ENCODE measurements at regions not wholly inside any gene's neighbourhood (a gene's known extent, or its start where the extent isn't known, plus 50 kb on each side); places are given as distances from the start of the nearest gene placed in this dataset.

- H3K4me1 ChIP-seq (ENCODE audit: control insufficient read depth, insufficient read depth, low read length) = 0 out of 2 replicates have a peak, but pooled peaks cover 4% of the 10 kb centered on the region
- no peaks in the 10 kb centered on the region for H3K36me3 ChIP-seq (ENCODE audit: control insufficient read depth, insufficient read depth, low read length)
- no peaks in the 10 kb centered on the region for H3K9me3 ChIP-seq (ENCODE audit: control insufficient read depth, insufficient read depth, low read length)
- no peak overlapping the region for H3K27ac ChIP-seq (ENCODE audit: low read length)
- no peak for DNase-seq (ENCODE audit: low read depth, low spot score)
- no peaks in the 10 kb centered on the region for H3K27me3 ChIP-seq (ENCODE audit: control insufficient read depth, insufficient read depth, low read length)
- no CpG with 5 or more reads among the region's 3 CpGs for WGBS (ENCODE audit: insufficient coverage, insufficient read length)
- H3K4me3 ChIP-seq (ENCODE audit: low read length) = no peak overlapping the region
These were observed 87.5 kb downstream of the EDN3 start for GRCh38 chr20:59387891-59388290.

- Histone ChIP-seq H3K4me1 (ENCODE audit: control insufficient read depth, insufficient read depth, low read length) (0 out of 2 replicates have a peak, but pooled peaks cover 4% of the 10 kb centered on the region), H3K27me3 (ENCODE audit: control insufficient read depth, insufficient read depth, low read length) (no peaks in the 10 kb centered on the region), H3K36me3 (ENCODE audit: control insufficient read depth, insufficient read depth, low read length) (no peaks in the 10 kb centered on the region), H3K27ac (ENCODE audit: low read length) (no peak overlapping the region), H3K9me3 (ENCODE audit: control insufficient read depth, insufficient read depth, low read length) (no peaks in the 10 kb centered on the region), H3K4me3 (ENCODE audit: low read length) (no peak overlapping the region)
- no CpG with 5 or more reads among the region's 4 CpGs for WGBS (ENCODE audit: insufficient coverage, insufficient read length)
- no peak for DNase-seq (ENCODE audit: low read depth, low spot score)
These were observed 88.0 kb downstream of the EDN3 start for GRCh38 chr20:59388402-59388801.

- no CpG with 5 or more reads among the region's 6 CpGs for WGBS (ENCODE audit: insufficient coverage, insufficient read length)
- no peaks in the 10 kb centered on the region for H3K9me3 ChIP-seq (ENCODE audit: control insufficient read depth, insufficient read depth, low read length)
These were observed 90.0 kb downstream of the EDN3 start for GRCh38 chr20:59390437-59390836.

GRCh38 chr20:59391975-59392374 lies 91.6 kb downstream of the EDN3 start:
- Histone ChIP-seq H3K4me1 (ENCODE audit: control insufficient read depth, insufficient read depth, low read length) (0 out of 2 replicates have a peak, but pooled peaks cover 1% of the 10 kb centered on the region), H3K36me3 (ENCODE audit: control insufficient read depth, insufficient read depth, low read length) (no peaks in the 10 kb centered on the region), H3K9me3 (ENCODE audit: control insufficient read depth, insufficient read depth, low read length) (no peaks in the 10 kb centered on the region), H3K4me3 (ENCODE audit: low read length) (no peak overlapping the region), H3K27ac (ENCODE audit: low read length) (no peak overlapping the region), H3K27me3 (ENCODE audit: control insufficient read depth, insufficient read depth, low read length) (no peaks in the 10 kb centered on the region)
- DNase-seq (ENCODE audit: low read depth, low spot score) = no peak
- no CpG with 5 or more reads among the region's 1 CpG for WGBS (ENCODE audit: insufficient coverage, insufficient read length)

More at GRCh38 chr20:59390437-59390836, 90.0 kb downstream of the EDN3 start:
- H3K4me3 ChIP-seq (ENCODE audit: low read length) = no peak overlapping the region
- no peaks in the 10 kb centered on the region for H3K36me3 ChIP-seq (ENCODE audit: control insufficient read depth, insufficient read depth, low read length)
- H3K27me3 ChIP-seq (ENCODE audit: control insufficient read depth, insufficient read depth, low read length) = no peaks in the 10 kb centered on the region
- H3K27ac ChIP-seq (ENCODE audit: low read length) = no peak overlapping the region
- no peak for DNase-seq (ENCODE audit: low read depth, low spot score)
- H3K4me1 ChIP-seq (ENCODE audit: control insufficient read depth, insufficient read depth, low read length) = 0 out of 2 replicates have a peak, but pooled peaks cover 4% of the 10 kb centered on the region

- no peak overlapping the region for H3K27ac ChIP-seq (ENCODE audit: low read length)
- no CpG with 5 or more reads among the region's 4 CpGs for WGBS (ENCODE audit: insufficient coverage, insufficient read length)
- H3K4me1 ChIP-seq (ENCODE audit: control insufficient read depth, insufficient read depth, low read length) = no peaks in the 10 kb centered on the region
- H3K4me3 ChIP-seq (ENCODE audit: low read length) = no peak overlapping the region
- no peaks in the 10 kb centered on the region for H3K27me3 ChIP-seq (ENCODE audit: control insufficient read depth, insufficient read depth, low read length)
- no peaks in the 10 kb centered on the region for H3K9me3 ChIP-seq (ENCODE audit: control insufficient read depth, insufficient read depth, low read length)
- no peaks in the 10 kb centered on the region for H3K36me3 ChIP-seq (ENCODE audit: control insufficient read depth, insufficient read depth, low read length)
- no peak for DNase-seq (ENCODE audit: low read depth, low spot score)
These were observed 92.3 kb downstream of the EDN3 start for GRCh38 chr20:59392736-59393135.

- DNase-seq (ENCODE audit: low read depth, low spot score) = no peak
- 100% methylated on average over 3 of the region's 3 CpGs for WGBS (ENCODE audit: insufficient coverage, insufficient read length)
- H3K9me3 ChIP-seq (ENCODE audit: control insufficient read depth, insufficient read depth, low read length) = no peaks in the 10 kb centered on the region
- H3K27me3 ChIP-seq (ENCODE audit: control insufficient read depth, insufficient read depth, low read length) = no peaks in the 10 kb centered on the region
- no peaks in the 10 kb centered on the region for H3K36me3 ChIP-seq (ENCODE audit: control insufficient read depth, insufficient read depth, low read length)
- H3K4me1 ChIP-seq (ENCODE audit: control insufficient read depth, insufficient read depth, low read length) = no peaks in the 10 kb centered on the region
- H3K4me3 ChIP-seq (ENCODE audit: low read length) = no peak overlapping the region
- H3K27ac ChIP-seq (ENCODE audit: low read length) = no peak overlapping the region
These were observed 92.7 kb downstream of the EDN3 start for GRCh38 chr20:59393142-59393541.

- no peak for DNase-seq (ENCODE audit: low read depth, low spot score)
- Histone ChIP-seq H3K9me3 (ENCODE audit: control insufficient read depth, insufficient read depth, low read length) (no peaks in the 10 kb centered on the region), H3K36me3 (ENCODE audit: control insufficient read depth, insufficient read depth, low read length) (no peaks in the 10 kb centered on the region), H3K4me1 (ENCODE audit: control insufficient read depth, insufficient read depth, low read length) (no peaks in the 10 kb centered on the region), H3K27me3 (ENCODE audit: control insufficient read depth, insufficient read depth, low read length) (no peaks in the 10 kb centered on the region), H3K27ac (ENCODE audit: low read length) (no peak overlapping the region), H3K4me3 (ENCODE audit: low read length) (no peak overlapping the region)
- no CpG with 5 or more reads among the region's 6 CpGs for WGBS (ENCODE audit: insufficient coverage, insufficient read length)
These were observed 95.3 kb downstream of the EDN3 start for GRCh38 chr20:59395729-59396128.

- H3K4me3 ChIP-seq (ENCODE audit: low read length) = no peak overlapping the region
- no peak overlapping the region for H3K27ac ChIP-seq (ENCODE audit: low read length)
- H3K36me3 ChIP-seq (ENCODE audit: control insufficient read depth, insufficient read depth, low read length) = no peaks in the 10 kb centered on the region
- no peaks in the 10 kb centered on the region for H3K9me3 ChIP-seq (ENCODE audit: control insufficient read depth, insufficient read depth, low read length)
- no peaks in the 10 kb centered on the region for H3K4me1 ChIP-seq (ENCODE audit: control insufficient read depth, insufficient read depth, low read length)
- WGBS (ENCODE audit: insufficient coverage, insufficient read length) = no CpG with 5 or more reads among the region's 12 CpGs
- no peak for DNase-seq (ENCODE audit: low read depth, low spot score)
- H3K27me3 ChIP-seq (ENCODE audit: control insufficient read depth, insufficient read depth, low read length) = no peaks in the 10 kb centered on the region; the same call in 1 of the 2 replicates
These were observed 98.3 kb downstream of the EDN3 start for GRCh38 chr20:59398537-59399205.

GRCh38 chr20:59399426-59400099 lies 99.2 kb downstream of the EDN3 start:
- no peak overlapping the region for H3K27ac ChIP-seq (ENCODE audit: low read length)
- H3K27me3 ChIP-seq (ENCODE audit: control insufficient read depth, insufficient read depth, low read length) = no peaks in the 10 kb centered on the region; the same call in 1 of the 2 replicates
- no CpG with 5 or more reads among the region's 17 CpGs for WGBS (ENCODE audit: insufficient coverage, insufficient read length)
- no peaks in the 10 kb centered on the region for H3K4me1 ChIP-seq (ENCODE audit: control insufficient read depth, insufficient read depth, low read length)
- H3K36me3 ChIP-seq (ENCODE audit: control insufficient read depth, insufficient read depth, low read length) = no peaks in the 10 kb centered on the region
- DNase-seq (ENCODE audit: low read depth, low spot score) = no peak
- H3K4me3 ChIP-seq (ENCODE audit: low read length) = no peak overlapping the region
- H3K9me3 ChIP-seq (ENCODE audit: control insufficient read depth, insufficient read depth, low read length) = no peaks in the 10 kb centered on the region

GRCh38 chr20:59400708-59401107 lies 100.3 kb downstream of the EDN3 start:
- Histone ChIP-seq H3K27ac (ENCODE audit: low read length) (no peak overlapping the region), H3K36me3 (ENCODE audit: control insufficient read depth, insufficient read depth, low read length) (no peaks in the 10 kb centered on the region), H3K9me3 (ENCODE audit: control insufficient read depth, insufficient read depth, low read length) (no peaks in the 10 kb centered on the region), H3K4me1 (ENCODE audit: control insufficient read depth, insufficient read depth, low read length) (no peaks in the 10 kb centered on the region), H3K27me3 (ENCODE audit: control insufficient read depth, insufficient read depth, low read length) (no peaks in the 10 kb centered on the region; the same call in 1 of the 2 replicates), H3K4me3 (ENCODE audit: low read length) (no peak overlapping the region)
- DNase-seq (ENCODE audit: low read depth, low spot score) = no peak
- WGBS (ENCODE audit: insufficient coverage, insufficient read length) = no CpG with 5 or more reads among the region's 9 CpGs
